Fibroblast of lung (primary cell): ENCODE measurements at regions not wholly inside any gene's neighbourhood (a gene's known extent, or its start where the extent isn't known, plus 50 kb on each side); places are given as distances from the start of the nearest gene placed in this dataset.

Source experiments
- DNase-seq, 2 donors: peaks; one replicate each; pipeline versions ENCODE4 v3.0.0 to v3.0.0-alpha.2; 2010; ENCODE audit warnings: low read depth in 2 of 2
- H2AFZ ChIP-seq: 2 replicates; pipeline ENCODE4 v1.5.1; 2012; ENCODE audit warnings: low read length, control low read depth, inconsistent platforms
- H3K27ac ChIP-seq: 2 replicates; pipeline ENCODE4 v1.5.1; 2011; ENCODE audit warnings: low read length, control low read depth; ENCODE audit not compliant: insufficient read depth
- H3K27me3 ChIP-seq: 2 replicates; pipeline ENCODE4 v1.5.1; 2011; ENCODE audit warnings: mild to moderate bottlenecking, low read length; ENCODE audit not compliant: control insufficient read depth, insufficient read depth
- H3K36me3 ChIP-seq: 2 replicates; pipeline ENCODE4 v1.5.1; 2011; ENCODE audit warnings: low read length; ENCODE audit not compliant: control insufficient read depth, insufficient read depth
- H3K4me1 ChIP-seq: 2 replicates; pipeline ENCODE4 v1.5.1; 2011; ENCODE audit warnings: low read length; ENCODE audit not compliant: control insufficient read depth, insufficient read depth; ENCODE audit errors: extremely low read depth
- H3K4me2 ChIP-seq: 2 replicates; pipeline ENCODE4 v1.5.1; 2011; ENCODE audit warnings: low read length, control low read depth; ENCODE audit not compliant: insufficient read depth; ENCODE audit errors: extremely low read depth
- H3K4me3 ChIP-seq, 4 experiments: fragments of 200-600 bp in 1 of 4; sonication (generic) in 1 of 4; replicated peaks in 1 of 4; 2 replicates each; pipeline ENCODE4 v1.5.1; 2011 to 2016; ENCODE audit warnings: low read length in 4 of 4, low read depth in 3 of 4, mild to moderate bottlenecking in 3 of 4, control low read depth in 2 of 4, inconsistent platforms in 1 of 4, mixed read lengths in 1 of 4; ENCODE audit not compliant: insufficient read depth in 1 of 4; ENCODE audit errors: control extremely low read depth in 1 of 4
- H3K79me2 ChIP-seq: 2 replicates; pipeline ENCODE4 v1.5.1; 2012; ENCODE audit warnings: mild to moderate bottlenecking, low read length, inconsistent platforms; ENCODE audit not compliant: control insufficient read depth, insufficient read depth
- H3K9ac ChIP-seq: 2 replicates; pipeline ENCODE4 v1.5.1; 2011; ENCODE audit warnings: mild to moderate bottlenecking, low read length, control low read depth; ENCODE audit not compliant: insufficient read depth
- H3K9me3 ChIP-seq: 2 replicates; pipeline ENCODE4 v1.5.1; 2012; ENCODE audit warnings: low read depth, low read length; ENCODE audit not compliant: control insufficient read depth, insufficient read depth
- H4K20me1 ChIP-seq: 2 replicates; pipeline ENCODE4 v1.5.1; 2011; ENCODE audit warnings: low read length; ENCODE audit not compliant: control insufficient read depth, insufficient read depth; ENCODE audit errors: extremely low read depth
- EZH2 ChIP-seq: IDR thresholded peaks from 2 replicates; pipeline ENCODE4 v1.5.1; 2012; ENCODE audit warnings: low read length, control low read depth, mild to moderate bottlenecking; ENCODE audit errors: missing control alignments
- TF ChIP-seq, protein P1 (sequence below), 2 donors: IDR thresholded peaks in 1 of 2; conservative IDR thresholded peaks in 1 of 2; 1 replicate in 1 of 2; 2 replicates in 1 of 2; pipeline ENCODE4 v1.5.1; 2011 to 2012; ENCODE audit warnings: low read length in 2 of 2, control low read depth in 1 of 2, inconsistent platforms in 1 of 2, low read depth in 1 of 2, mild to moderate bottlenecking in 1 of 2

DNA sequence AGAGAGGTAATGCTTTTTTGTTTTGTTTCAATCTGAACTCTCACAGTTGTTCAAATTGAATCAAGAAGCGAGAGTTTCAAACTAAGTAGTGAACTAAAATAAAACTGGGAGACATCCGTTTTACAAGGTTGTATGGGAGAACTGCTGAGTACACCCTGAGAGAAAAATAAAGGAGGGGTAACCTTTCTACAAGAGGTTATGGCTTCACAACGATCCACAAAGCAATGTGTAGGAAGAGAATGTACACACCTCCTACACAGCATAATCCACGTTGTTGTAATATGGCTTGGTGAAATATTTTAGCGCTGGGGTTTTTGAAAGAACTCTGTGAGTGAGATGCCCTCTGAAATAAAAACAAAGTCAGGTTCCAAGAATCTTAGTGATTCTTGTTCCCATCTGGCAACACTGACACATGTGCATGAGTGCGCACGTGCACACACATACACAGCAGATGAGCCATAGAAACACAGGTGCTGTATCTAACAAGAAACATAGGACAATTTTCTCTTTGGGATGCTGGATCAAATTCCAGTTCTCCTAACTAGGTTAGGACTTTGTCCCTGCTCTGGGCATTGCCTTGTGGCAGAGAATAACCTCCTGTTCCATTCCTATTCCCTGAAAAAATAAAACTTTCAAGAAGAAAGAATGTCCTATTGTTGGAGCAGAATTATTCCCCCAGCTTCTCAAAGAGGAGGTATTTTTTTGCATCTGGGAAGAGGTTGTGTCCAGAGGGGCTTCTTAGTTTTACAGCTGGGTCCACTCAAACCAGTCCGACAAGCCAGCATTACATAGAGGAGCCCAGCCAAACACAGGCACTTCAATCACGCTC, 94.5 kb upstream of the EFNA5 start:
- Histone ChIP-seq H3K9ac (no peak overlapping the region), H3K27ac (no peak overlapping the region), H2AFZ (no peak overlapping the region), H3K36me3 (no peaks in the 10 kb centered on the region), H4K20me1 (no peaks in the 10 kb centered on the region), H3K4me1 (no peaks in the 10 kb centered on the region), H3K9me3 (no peaks in the 10 kb centered on the region), H3K4me2 (no peak overlapping the region), H3K27me3 (no peaks in the 10 kb centered on the region), H3K79me2 (no peaks in the 10 kb centered on the region), H3K4me3 (no peak overlapping the region)
- no peak for TF ChIP-seq EZH2
- TF ChIP-seq, protein P1, sequence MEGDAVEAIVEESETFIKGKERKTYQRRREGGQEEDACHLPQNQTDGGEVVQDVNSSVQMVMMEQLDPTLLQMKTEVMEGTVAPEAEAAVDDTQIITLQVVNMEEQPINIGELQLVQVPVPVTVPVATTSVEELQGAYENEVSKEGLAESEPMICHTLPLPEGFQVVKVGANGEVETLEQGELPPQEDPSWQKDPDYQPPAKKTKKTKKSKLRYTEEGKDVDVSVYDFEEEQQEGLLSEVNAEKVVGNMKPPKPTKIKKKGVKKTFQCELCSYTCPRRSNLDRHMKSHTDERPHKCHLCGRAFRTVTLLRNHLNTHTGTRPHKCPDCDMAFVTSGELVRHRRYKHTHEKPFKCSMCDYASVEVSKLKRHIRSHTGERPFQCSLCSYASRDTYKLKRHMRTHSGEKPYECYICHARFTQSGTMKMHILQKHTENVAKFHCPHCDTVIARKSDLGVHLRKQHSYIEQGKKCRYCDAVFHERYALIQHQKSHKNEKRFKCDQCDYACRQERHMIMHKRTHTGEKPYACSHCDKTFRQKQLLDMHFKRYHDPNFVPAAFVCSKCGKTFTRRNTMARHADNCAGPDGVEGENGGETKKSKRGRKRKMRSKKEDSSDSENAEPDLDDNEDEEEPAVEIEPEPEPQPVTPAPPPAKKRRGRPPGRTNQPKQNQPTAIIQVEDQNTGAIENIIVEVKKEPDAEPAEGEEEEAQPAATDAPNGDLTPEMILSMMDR (conservative IDR thresholded peaks at IDR 0.05 in 1 of 2, IDR thresholded peaks at IDR 0.05 in 1 of 2; ENCODE audit: low read depth in 1 of 2, low read length in 2 of 2): no peak
- no peak for DNase-seq

- Histone ChIP-seq H3K79me2 (no peaks in the 10 kb centered on the region), H3K4me3 (no peak overlapping the region), H3K9me3 (no peaks in the 10 kb centered on the region), H3K9ac (no peak overlapping the region), H3K4me1 (no peaks in the 10 kb centered on the region), H3K27ac (no peak overlapping the region), H2AFZ (no peak overlapping the region), H3K36me3 (no peaks in the 10 kb centered on the region), H4K20me1 (no peaks in the 10 kb centered on the region), H3K4me2 (no peak overlapping the region), H3K27me3 (no peaks in the 10 kb centered on the region)
- no peak for DNase-seq
- TF ChIP-seq, protein P1 (conservative IDR thresholded peaks at IDR 0.05 in 1 of 2, IDR thresholded peaks at IDR 0.05 in 1 of 2; ENCODE audit: low read depth in 1 of 2, low read length in 2 of 2): no peak
- no peak for TF ChIP-seq EZH2
Measured at GRCh38 chr5:107764282-107764681, 93.5 kb upstream of the EFNA5 start.

DNA sequence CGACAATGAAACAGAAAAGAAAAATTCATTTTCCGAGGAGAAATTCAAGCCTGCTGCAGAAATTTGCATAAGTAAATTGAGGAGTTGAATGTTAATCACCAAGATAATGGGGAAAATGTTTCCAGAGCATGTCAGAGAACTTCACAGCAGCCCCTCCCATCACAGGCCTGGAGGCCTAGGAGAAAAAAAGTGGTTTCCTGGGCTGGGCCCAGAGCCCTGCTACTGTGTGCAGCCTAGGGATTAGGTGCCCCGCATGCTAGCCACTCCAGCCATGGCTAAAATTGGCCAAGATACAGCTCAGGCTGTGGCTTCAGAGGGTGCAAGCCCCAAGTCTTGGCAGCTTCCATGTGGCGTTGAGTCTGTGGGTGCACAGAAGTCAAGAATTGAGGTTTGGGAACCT, 82.7 kb upstream of the EFNA5 start:
- Histone ChIP-seq H3K9me3 (no peaks in the 10 kb centered on the region), H3K36me3 (no peaks in the 10 kb centered on the region), H3K27me3 (no peaks in the 10 kb centered on the region), H3K27ac (no peak overlapping the region), H2AFZ (no peak overlapping the region), H3K4me1 (no peaks in the 10 kb centered on the region), H3K79me2 (no peaks in the 10 kb centered on the region), H3K4me2 (no peak overlapping the region), H3K4me3 (no peak overlapping the region), H4K20me1 (no peaks in the 10 kb centered on the region), H3K9ac (no peak overlapping the region)
- no peak for TF ChIP-seq EZH2
- TF ChIP-seq, protein P1 (conservative IDR thresholded peaks at IDR 0.05 in 1 of 2, IDR thresholded peaks at IDR 0.05 in 1 of 2; ENCODE audit: low read depth in 1 of 2, low read length in 2 of 2): no peak
- DNase-seq: no peak
